ENCODE measurements at regions not wholly inside any gene's neighbourhood (a gene's known extent, or its start where the extent isn't known, plus 50 kb on each side); places are given as distances from the start of the nearest gene placed in this dataset.
"Not testable (repeated sequence)": the region's sequence is repeated elsewhere in the genome, so short reads cannot be mapped to it uniquely, and the experiment has no call there.

- TF ChIP-seq EZH2 (IDR thresholded peaks at IDR 0.05; ENCODE audit: borderline replicate concordance, low read depth, low read length, severe bottlenecking); CTCF (IDR thresholded peaks at IDR 0.05; ENCODE audit: extremely low read depth in 1 of 2, insufficient read depth in 1 of 2, low read depth in 1 of 2, low read length in 2 of 2); POLR2AphosphoS5 (IDR thresholded peaks at IDR 0.05; ENCODE audit: insufficient read depth, low read depth, low read length); POLR2A (IDR thresholded peaks at IDR 0.05; ENCODE audit: low read depth, low read length); MAX (IDR thresholded peaks at IDR 0.05; ENCODE audit: insufficient read depth, insufficient read length): not testable (repeated sequence)
Observed at GRCh38 chr2:91463007-91463406, 2771.5 kb downstream of the RPIA start.

Measured in endothelial cell of umbilical vein (primary cell).